ENCODE measurements at regions not wholly inside any gene's neighbourhood (a gene's known extent, or its start where the extent isn't known, plus 50 kb on each side); places are given as distances from the start of the nearest gene placed in this dataset.

DNA sequence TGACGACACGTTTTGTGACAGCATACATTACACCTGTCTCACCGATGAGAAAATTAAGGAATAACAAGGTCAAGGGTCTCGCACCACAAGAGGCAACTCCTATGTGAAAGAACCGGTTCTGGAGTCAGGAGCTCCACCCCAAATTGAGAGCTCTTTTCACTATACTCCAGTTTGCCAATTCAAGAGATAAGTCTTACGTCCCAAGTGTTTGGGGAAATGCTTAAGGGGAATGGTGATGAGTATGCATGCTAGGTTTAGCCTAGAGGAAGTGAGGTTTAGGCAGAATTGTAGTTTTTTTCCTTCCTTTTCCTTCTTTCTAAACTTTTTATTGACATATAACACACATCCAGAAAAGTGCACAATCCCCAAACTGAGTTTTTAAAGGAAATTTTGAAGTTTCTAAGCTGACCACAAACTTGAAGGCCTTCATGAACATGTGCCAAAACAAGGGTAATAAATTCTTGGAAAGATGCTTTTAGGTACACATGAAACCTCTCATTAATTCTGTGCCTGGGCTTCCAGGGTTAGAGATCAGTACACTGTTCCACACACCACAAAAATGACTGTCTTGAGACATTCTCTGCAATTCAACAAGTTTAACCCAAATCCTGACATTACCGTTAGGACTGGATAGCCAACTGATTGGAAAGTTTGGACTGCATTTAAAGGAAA, 127.6 kb upstream of the SLC1A3 start:
- Histone ChIP-seq H3K4me1 (ENCODE audit: insufficient read depth, low read length) (no peaks in the 10 kb centered on the region), H3K4me3 (ENCODE audit: low read length) (no peak overlapping the region), H2AFZ (ENCODE audit: low read depth, low read length) (no peak overlapping the region), H3K27me3 (ENCODE audit: insufficient read depth, low read length) (no peaks in the 10 kb centered on the region), H3K36me3 (ENCODE audit: insufficient read depth, low read length) (no peaks in the 10 kb centered on the region), H3K9me3 (ENCODE audit: low read length) (no peaks in the 10 kb centered on the region)

- H3K4me1 ChIP-seq (ENCODE audit: insufficient read depth, low read length) = no peaks in the 10 kb centered on the region
- no peaks in the 10 kb centered on the region for H3K27me3 ChIP-seq (ENCODE audit: insufficient read depth, low read length)
- no peaks in the 10 kb centered on the region for H3K9me3 ChIP-seq (ENCODE audit: low read length)
- H3K4me3 ChIP-seq (ENCODE audit: low read length) = no peak overlapping the region
- no peaks in the 10 kb centered on the region for H3K36me3 ChIP-seq (ENCODE audit: insufficient read depth, low read length)
- no peak overlapping the region for H2AFZ ChIP-seq (ENCODE audit: low read depth, low read length)
Observed at GRCh38 chr5:36481454-36482120, 124.8 kb upstream of the SLC1A3 start.

DNA sequence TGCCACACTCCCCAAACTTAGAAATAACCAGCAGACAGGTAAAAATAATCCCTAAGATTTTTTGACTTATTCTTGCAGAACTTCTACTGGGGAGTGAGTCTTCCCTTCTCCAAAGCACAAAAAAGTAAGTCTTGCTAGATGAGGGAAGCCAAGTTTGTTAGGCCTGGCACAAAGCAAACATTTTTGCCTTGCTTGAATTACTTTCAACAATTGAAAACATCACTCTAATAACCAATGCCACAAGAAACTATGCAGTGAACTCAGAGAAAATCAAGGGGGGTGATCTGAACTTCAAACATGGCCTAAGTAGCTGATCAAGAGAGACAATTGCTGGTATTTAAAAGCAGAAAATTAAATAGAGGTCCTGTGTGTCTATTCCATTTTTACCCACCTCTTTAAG, 123.6 kb upstream of the SLC1A3 start:
- Histone ChIP-seq H3K9me3 (ENCODE audit: low read length) (no peaks in the 10 kb centered on the region), H3K27me3 (ENCODE audit: insufficient read depth, low read length) (no peaks in the 10 kb centered on the region), H3K36me3 (ENCODE audit: insufficient read depth, low read length) (no peaks in the 10 kb centered on the region), H3K4me1 (ENCODE audit: insufficient read depth, low read length) (no peaks in the 10 kb centered on the region), H3K4me3 (ENCODE audit: low read length) (no peak overlapping the region), H2AFZ (ENCODE audit: low read depth, low read length) (no peak overlapping the region)

DNA sequence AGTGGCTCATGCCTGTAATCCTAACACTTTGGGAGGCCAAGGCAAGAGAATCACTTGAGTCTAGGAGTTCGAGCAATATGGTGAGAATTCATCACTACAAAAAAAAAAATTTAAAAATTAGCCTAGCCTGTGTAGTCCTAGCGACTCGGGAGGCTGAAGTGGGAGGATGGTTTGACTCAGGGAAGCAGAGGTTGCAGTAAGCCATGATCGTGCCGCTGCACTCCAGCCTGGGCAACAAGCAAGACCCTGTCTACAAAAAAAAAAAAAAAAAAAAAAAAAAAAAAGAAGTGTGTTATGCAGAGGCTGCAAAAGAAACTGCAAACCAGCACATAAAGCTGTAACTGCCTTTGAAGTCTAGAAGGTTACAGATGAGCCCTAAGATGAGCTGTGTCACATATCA, 116.9 kb upstream of the SLC1A3 start:
- H3K36me3 ChIP-seq (ENCODE audit: insufficient read depth, low read length) = no peaks in the 10 kb centered on the region
- H3K27me3 ChIP-seq (ENCODE audit: insufficient read depth, low read length) = no peaks in the 10 kb centered on the region
- no peak overlapping the region for H2AFZ ChIP-seq (ENCODE audit: low read depth, low read length)
- no peak overlapping the region for H3K4me3 ChIP-seq (ENCODE audit: low read length)
- no peaks in the 10 kb centered on the region for H3K4me1 ChIP-seq (ENCODE audit: insufficient read depth, low read length)
- H3K9me3 ChIP-seq (ENCODE audit: low read length) = no peaks in the 10 kb centered on the region

- Histone ChIP-seq H3K9me3 (ENCODE audit: low read length) (no peaks in the 10 kb centered on the region), H3K4me1 (ENCODE audit: insufficient read depth, low read length) (peaks cover 14% of the 10 kb centered on the region), H2AFZ (ENCODE audit: low read depth, low read length) (no peak overlapping the region), H3K27me3 (ENCODE audit: insufficient read depth, low read length) (no peaks in the 10 kb centered on the region), H3K4me3 (ENCODE audit: low read length) (no peak overlapping the region), H3K36me3 (ENCODE audit: insufficient read depth, low read length) (no peaks in the 10 kb centered on the region)
Observed at GRCh38 chr5:36491856-36492255, 114.5 kb upstream of the SLC1A3 start.

- H3K4me1 ChIP-seq (ENCODE audit: insufficient read depth, low read length) = peaks cover 19% of the 10 kb centered on the region
- no peaks in the 10 kb centered on the region for H3K36me3 ChIP-seq (ENCODE audit: insufficient read depth, low read length)
- no peak overlapping the region for H2AFZ ChIP-seq (ENCODE audit: low read depth, low read length)
- H3K4me3 ChIP-seq (ENCODE audit: low read length) = no peak overlapping the region
- no peaks in the 10 kb centered on the region for H3K27me3 ChIP-seq (ENCODE audit: insufficient read depth, low read length)
- no peaks in the 10 kb centered on the region for H3K9me3 ChIP-seq (ENCODE audit: low read length)
Observed at GRCh38 chr5:36492984-36493654, 113.3 kb upstream of the SLC1A3 start.

DNA sequence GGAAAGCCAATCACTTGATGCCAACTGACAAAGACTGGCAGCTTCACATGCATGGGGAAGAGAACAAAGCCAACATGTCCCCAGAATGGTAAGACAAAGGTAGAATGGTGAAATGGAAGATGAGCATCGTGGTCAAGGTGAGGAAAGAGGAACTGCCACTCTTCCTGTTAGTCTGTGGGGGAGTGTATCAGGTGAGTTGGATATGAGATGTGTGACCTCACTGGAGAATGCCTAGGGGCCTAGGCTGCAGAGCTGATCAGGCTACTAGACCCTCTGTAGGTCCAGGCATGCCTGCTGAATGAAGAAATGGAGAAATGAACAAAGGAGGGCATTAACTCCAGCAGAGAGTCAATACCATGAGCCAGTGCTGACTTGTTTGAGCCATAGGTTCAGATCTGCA, 112.4 kb upstream of the SLC1A3 start:
- H2AFZ ChIP-seq (ENCODE audit: low read depth, low read length) = no peak overlapping the region
- H3K36me3 ChIP-seq (ENCODE audit: insufficient read depth, low read length) = no peaks in the 10 kb centered on the region
- no peaks in the 10 kb centered on the region for H3K9me3 ChIP-seq (ENCODE audit: low read length)
- H3K4me3 ChIP-seq (ENCODE audit: low read length) = no peak overlapping the region
- H3K27me3 ChIP-seq (ENCODE audit: insufficient read depth, low read length) = no peaks in the 10 kb centered on the region
- H3K4me1 ChIP-seq (ENCODE audit: insufficient read depth, low read length) = peaks cover 19% of the 10 kb centered on the region

DNA sequence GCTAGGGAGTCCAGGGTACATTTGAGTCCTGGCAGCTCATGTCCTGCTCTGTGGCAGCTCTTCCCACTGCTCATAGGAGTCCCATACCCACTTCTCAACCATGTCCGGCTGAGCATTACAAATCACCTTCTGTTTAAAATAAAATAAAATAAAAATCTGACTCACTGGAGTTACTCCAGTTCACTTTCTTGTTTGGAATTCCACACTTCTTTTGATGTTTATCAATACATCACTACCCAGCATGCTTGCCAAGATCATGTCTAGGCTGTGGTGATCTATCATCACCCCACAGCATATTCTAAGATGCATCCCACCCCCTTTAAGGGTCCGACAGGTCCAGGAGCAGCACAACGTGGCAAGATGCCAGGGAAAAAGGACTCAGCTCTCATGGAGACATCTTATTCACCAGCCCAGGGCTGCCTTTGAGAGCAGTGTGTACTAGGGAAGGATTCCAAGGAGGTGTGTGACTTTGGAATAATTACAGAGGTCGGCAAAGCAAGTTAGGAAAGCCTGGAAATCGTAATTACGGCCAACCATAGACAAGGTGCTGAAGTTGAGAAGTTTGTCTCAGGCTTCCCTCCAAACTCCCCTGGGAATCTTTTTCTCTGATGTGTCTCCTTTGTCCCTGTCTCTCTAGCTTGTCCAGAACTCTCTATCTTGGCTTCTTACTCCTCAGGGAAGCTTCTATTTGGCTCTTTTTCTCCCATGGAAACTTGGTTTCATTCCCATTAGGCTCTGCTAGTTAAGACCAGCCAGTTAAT, 111.4 kb upstream of the SLC1A3 start:
- no peaks in the 10 kb centered on the region for H3K9me3 ChIP-seq (ENCODE audit: low read length)
- no peaks in the 10 kb centered on the region for H3K36me3 ChIP-seq (ENCODE audit: insufficient read depth, low read length)
- H3K4me3 ChIP-seq (ENCODE audit: low read length) = no peak overlapping the region
- H2AFZ ChIP-seq (ENCODE audit: low read depth, low read length) = no peak overlapping the region
- H3K4me1 ChIP-seq (ENCODE audit: insufficient read depth, low read length) = peaks cover 19% of the 10 kb centered on the region
- H3K27me3 ChIP-seq (ENCODE audit: insufficient read depth, low read length) = no peaks in the 10 kb centered on the region

DNA sequence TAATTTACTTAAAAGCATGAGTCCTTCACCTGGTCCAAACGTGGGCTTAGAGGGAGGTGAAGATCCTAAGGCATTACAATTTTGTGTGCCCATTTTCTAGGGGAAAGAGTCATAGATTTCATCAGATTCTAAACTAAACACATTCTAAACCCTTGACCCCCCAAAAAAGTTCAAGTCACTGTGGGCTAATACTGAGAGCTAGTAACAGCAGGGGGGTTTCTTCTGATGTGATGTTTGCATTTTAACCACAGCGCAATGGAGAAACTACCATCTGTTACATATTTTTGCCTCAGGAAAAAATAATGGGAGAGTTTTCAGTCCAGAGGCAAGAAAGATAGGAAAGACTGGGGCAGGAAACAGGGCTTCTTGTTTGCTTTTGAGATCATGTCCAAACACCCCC, 110.8 kb upstream of the SLC1A3 start:
- H3K27me3 ChIP-seq (ENCODE audit: insufficient read depth, low read length) = no peaks in the 10 kb centered on the region
- H3K4me3 ChIP-seq (ENCODE audit: low read length) = no peak overlapping the region
- no peaks in the 10 kb centered on the region for H3K36me3 ChIP-seq (ENCODE audit: insufficient read depth, low read length)
- H3K4me1 ChIP-seq (ENCODE audit: insufficient read depth, low read length) = peaks cover 19% of the 10 kb centered on the region
- no peak overlapping the region for H2AFZ ChIP-seq (ENCODE audit: low read depth, low read length)
- no peaks in the 10 kb centered on the region for H3K9me3 ChIP-seq (ENCODE audit: low read length)

- H3K36me3 ChIP-seq (ENCODE audit: insufficient read depth, low read length) = no peaks in the 10 kb centered on the region
- H2AFZ ChIP-seq (ENCODE audit: low read depth, low read length) = no peak overlapping the region
- no peak overlapping the region for H3K4me3 ChIP-seq (ENCODE audit: low read length)
- no peaks in the 10 kb centered on the region for H3K9me3 ChIP-seq (ENCODE audit: low read length)
- H3K27me3 ChIP-seq (ENCODE audit: insufficient read depth, low read length) = no peaks in the 10 kb centered on the region
- H3K4me1 ChIP-seq (ENCODE audit: insufficient read depth, low read length) = peaks cover 19% of the 10 kb centered on the region
Observed at GRCh38 chr5:36496471-36496870, 109.9 kb upstream of the SLC1A3 start.

DNA sequence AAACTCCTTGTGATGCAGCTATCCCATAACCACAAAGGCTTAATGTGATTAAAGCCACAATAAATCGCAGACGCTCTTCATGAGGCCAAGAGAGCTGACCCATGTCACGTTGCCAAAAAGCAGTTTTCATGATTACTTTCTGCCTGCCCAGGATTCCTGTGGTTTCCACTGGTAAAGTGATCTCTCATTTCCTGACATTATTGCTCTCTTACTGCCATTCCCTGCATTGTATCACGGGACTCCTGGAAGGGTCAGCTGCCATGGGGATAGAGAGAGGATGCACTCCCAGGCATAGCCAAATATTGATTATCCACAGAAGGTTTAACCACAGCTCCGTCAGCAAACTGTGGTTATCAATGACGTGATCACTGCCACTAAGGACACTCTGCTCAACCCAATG, 103.8 kb upstream of the SLC1A3 start:
- Histone ChIP-seq H3K4me1 (ENCODE audit: insufficient read depth, low read length) (no peaks in the 10 kb centered on the region), H3K27me3 (ENCODE audit: insufficient read depth, low read length) (no peaks in the 10 kb centered on the region), H3K36me3 (ENCODE audit: insufficient read depth, low read length) (no peaks in the 10 kb centered on the region), H3K4me3 (ENCODE audit: low read length) (no peak overlapping the region), H3K9me3 (ENCODE audit: low read length) (no peaks in the 10 kb centered on the region), H2AFZ (ENCODE audit: low read depth, low read length) (no peak overlapping the region)

GRCh38 chr5:36505021-36505420, 101.4 kb upstream of the SLC1A3 start:
- no peaks in the 10 kb centered on the region for H3K36me3 ChIP-seq (ENCODE audit: insufficient read depth, low read length)
- H3K4me1 ChIP-seq (ENCODE audit: insufficient read depth, low read length) = no peaks in the 10 kb centered on the region

GRCh38 chr5:36507332-36507952, 99.0 kb upstream of the SLC1A3 start:
- Histone ChIP-seq H3K4me1 (ENCODE audit: insufficient read depth, low read length) (no peaks in the 10 kb centered on the region), H2AFZ (ENCODE audit: low read depth, low read length) (no peak overlapping the region), H3K27me3 (ENCODE audit: insufficient read depth, low read length) (no peaks in the 10 kb centered on the region), H3K9me3 (ENCODE audit: low read length) (no peaks in the 10 kb centered on the region), H3K4me3 (ENCODE audit: low read length) (no peak overlapping the region), H3K36me3 (ENCODE audit: insufficient read depth, low read length) (no peaks in the 10 kb centered on the region)

More at GRCh38 chr5:36505021-36505420, 101.4 kb upstream of the SLC1A3 start:
- Histone ChIP-seq H3K9me3 (ENCODE audit: low read length) (no peaks in the 10 kb centered on the region), H3K27me3 (ENCODE audit: insufficient read depth, low read length) (no peaks in the 10 kb centered on the region), H2AFZ (ENCODE audit: low read depth, low read length) (no peak overlapping the region), H3K4me3 (ENCODE audit: low read length) (no peak overlapping the region)
